H1 (cell line): ENCODE measurements at regions not wholly inside any gene's neighbourhood (a gene's known extent, or its start where the extent isn't known, plus 50 kb on each side); places are given as distances from the start of the nearest gene placed in this dataset.

Experiments used
- CBX5 ChIP-seq: fragments of 300-800, 300-1000 bp; sonication (generic); IDR thresholded peaks from 2 replicates; pipeline ENCODE4 v1.7.1; 2016; ENCODE audit warnings: antibody characterized with exemption, low read length, low read depth
- CHD1 ChIP-seq: IDR thresholded peaks from 2 replicates; pipeline ENCODE4 v1.6.1; 2012; ENCODE audit warnings: low read depth, low read length, improper control_type of control experiment
- EP300 ChIP-seq, 2 experiments: IDR thresholded peaks; 1 replicate in 1 of 2; 2 replicates in 1 of 2; pipeline ENCODE4 v1.6.1; 2011 to 2012; ENCODE audit warnings: low read depth in 2 of 2, low read length in 2 of 2, mild to moderate bottlenecking in 2 of 2, borderline replicate concordance in 1 of 2, inconsistent platforms in 1 of 2, moderate library complexity in 1 of 2
- KDM1A ChIP-seq: fragments of 200-600, 300-600 bp; sonication (generic); IDR thresholded peaks from 2 replicates; pipeline ENCODE4 v1.7.1; 2016; ENCODE audit warnings: mild to moderate bottlenecking, low read length, borderline replicate concordance
- POLR2A ChIP-seq, 2 experiments: IDR thresholded peaks; 1 replicate in 1 of 2; 2 replicates in 1 of 2; pipeline ENCODE4 v1.6.1; 2011; ENCODE audit warnings: low read depth in 2 of 2, low read length in 2 of 2, mild to moderate bottlenecking in 2 of 2; ENCODE audit errors: control extremely low read depth in 1 of 2
- POLR2AphosphoS5 ChIP-seq: IDR thresholded peaks from 2 replicates; pipeline ENCODE4 v1.6.1; 2011; ENCODE audit warnings: low read depth, low read length
- RAD21 ChIP-seq, 2 experiments: IDR thresholded peaks in 1 of 2; conservative IDR thresholded peaks in 1 of 2; 2 replicates each; pipeline ENCODE4 v1.6.1; 2011; ENCODE audit warnings: low read depth in 2 of 2, low read length in 2 of 2, improper control_type of control experiment in 1 of 2, inconsistent platforms in 1 of 2, mild to moderate bottlenecking in 1 of 2, moderate library complexity in 1 of 2
- RNF2 ChIP-seq: fragments of 200-900, 300-1000 bp; sonication (generic); IDR thresholded peaks from 2 replicates; pipeline ENCODE4 v1.7.1; 2016; ENCODE audit warnings: borderline replicate concordance, low read depth, mild to moderate bottlenecking, antibody characterized with exemption, low read length; ENCODE audit not compliant: poor library complexity, severe bottlenecking; ENCODE audit errors: missing control alignments
- SIRT6 ChIP-seq: IDR thresholded peaks from one replicate; pipeline ENCODE4 v1.7.1; 2012; ENCODE audit warnings: low read length, inconsistent platforms
- SP1 ChIP-seq: IDR thresholded peaks from 2 replicates; pipeline ENCODE4 v1.6.1; 2011; ENCODE audit warnings: low read depth, low read length
- TAF1 ChIP-seq: IDR thresholded peaks from 2 replicates; pipeline ENCODE4 v1.6.1; 2011; ENCODE audit warnings: mild to moderate bottlenecking, low read depth, low read length
- TCF12 ChIP-seq: IDR thresholded peaks from 2 replicates; pipeline ENCODE4 v1.6.1; 2011; ENCODE audit warnings: low read depth, mild to moderate bottlenecking, low read length
- TF ChIP-seq, protein P1 (sequence below), 3 experiments: IDR thresholded peaks; 1 replicate in 2 of 3; 2 replicates in 1 of 3; pipeline versions ENCODE4 v1.5.1 to v1.6.1; 2011; ENCODE audit warnings: low read length in 3 of 3, mild to moderate bottlenecking in 3 of 3, inconsistent platforms in 2 of 3, low read depth in 1 of 3, moderate library complexity in 1 of 3; ENCODE audit not compliant: insufficient read depth in 1 of 3; ENCODE audit errors: control extremely low read depth in 1 of 3
- TF ChIP-seq, protein P2 (sequence below): IDR thresholded peaks from 2 replicates; pipeline ENCODE4 v1.6.1; 2011; ENCODE audit warnings: low read depth, mild to moderate bottlenecking, low read length; ENCODE audit not compliant: insufficient read depth

DNA sequence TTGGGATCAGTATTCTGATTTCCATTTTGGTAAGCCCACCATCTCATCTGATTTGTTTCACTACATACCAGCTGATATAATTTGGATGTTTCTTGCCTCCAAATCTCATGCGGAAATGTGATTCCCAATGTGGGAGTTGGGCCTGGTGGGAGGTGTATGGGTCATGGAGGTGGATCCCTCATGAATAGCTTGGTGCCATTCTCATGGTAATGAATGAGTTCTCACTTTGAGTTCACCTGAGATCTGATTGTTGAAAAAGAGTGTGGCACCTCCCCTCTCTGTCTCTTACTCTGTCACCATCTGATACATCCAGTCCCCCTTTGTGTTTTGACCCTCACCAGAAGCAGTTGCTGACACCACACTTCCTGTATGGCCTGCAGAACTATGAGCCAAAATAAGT, 347.3 kb downstream of the ARL4A start:
- TF ChIP-seq CHD1 (no peak), POLR2A (IDR thresholded peaks at IDR 0.05; ENCODE audit: control extremely low read depth in 1 of 2, low read depth in 2 of 2, low read length in 2 of 2) (no peak), SIRT6 (no peak), POLR2AphosphoS5 (no peak), EP300 (IDR thresholded peaks at IDR 0.05; ENCODE audit: borderline replicate concordance in 1 of 2, low read depth in 2 of 2, low read length in 2 of 2) (no peak), SP1 (no peak), RAD21 (IDR thresholded peaks at IDR 0.05 in 1 of 2, conservative IDR thresholded peaks at IDR 0.05 in 1 of 2; ENCODE audit: low read depth in 2 of 2, low read length in 2 of 2) (no peak), CBX5 (no peak), TCF12 (no peak), RNF2 (no peak), TAF1 (no peak), KDM1A (no peak)
- TF ChIP-seq, protein P1, sequence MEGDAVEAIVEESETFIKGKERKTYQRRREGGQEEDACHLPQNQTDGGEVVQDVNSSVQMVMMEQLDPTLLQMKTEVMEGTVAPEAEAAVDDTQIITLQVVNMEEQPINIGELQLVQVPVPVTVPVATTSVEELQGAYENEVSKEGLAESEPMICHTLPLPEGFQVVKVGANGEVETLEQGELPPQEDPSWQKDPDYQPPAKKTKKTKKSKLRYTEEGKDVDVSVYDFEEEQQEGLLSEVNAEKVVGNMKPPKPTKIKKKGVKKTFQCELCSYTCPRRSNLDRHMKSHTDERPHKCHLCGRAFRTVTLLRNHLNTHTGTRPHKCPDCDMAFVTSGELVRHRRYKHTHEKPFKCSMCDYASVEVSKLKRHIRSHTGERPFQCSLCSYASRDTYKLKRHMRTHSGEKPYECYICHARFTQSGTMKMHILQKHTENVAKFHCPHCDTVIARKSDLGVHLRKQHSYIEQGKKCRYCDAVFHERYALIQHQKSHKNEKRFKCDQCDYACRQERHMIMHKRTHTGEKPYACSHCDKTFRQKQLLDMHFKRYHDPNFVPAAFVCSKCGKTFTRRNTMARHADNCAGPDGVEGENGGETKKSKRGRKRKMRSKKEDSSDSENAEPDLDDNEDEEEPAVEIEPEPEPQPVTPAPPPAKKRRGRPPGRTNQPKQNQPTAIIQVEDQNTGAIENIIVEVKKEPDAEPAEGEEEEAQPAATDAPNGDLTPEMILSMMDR (IDR thresholded peaks at IDR 0.05; ENCODE audit: control extremely low read depth in 1 of 3, insufficient read depth in 1 of 3, low read depth in 1 of 3, low read length in 3 of 3), result no peak
- TF ChIP-seq, protein P2, sequence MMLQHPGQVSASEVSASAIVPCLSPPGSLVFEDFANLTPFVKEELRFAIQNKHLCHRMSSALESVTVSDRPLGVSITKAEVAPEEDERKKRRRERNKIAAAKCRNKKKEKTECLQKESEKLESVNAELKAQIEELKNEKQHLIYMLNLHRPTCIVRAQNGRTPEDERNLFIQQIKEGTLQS, result no peak
